Adrenal gland (tissue), 5 donors: ENCODE measurements at regions not wholly inside any gene's neighbourhood (a gene's known extent, or its start where the extent isn't known, plus 50 kb on each side); places are given as distances from the start of the nearest gene placed in this dataset.
"Not testable (repeated sequence)": the region's sequence is repeated elsewhere in the genome, so short reads cannot be mapped to it uniquely, and the experiment has no call there.

Experiments used
- CTCF ChIP-seq, 6 experiments: fragments of 450-650 bp in 4 of 6; fragments of 200-600 bp in 2 of 6; sonication (generic) in 1 of 6; IDR thresholded peaks; 1 replicate in 5 of 6; 2 replicates in 1 of 6; pipeline versions ENCODE4 v1.5.1 to v1.8.0; 2016 to 2021; ENCODE audit warnings: antibody characterized with exemption in 6 of 6, mild to moderate bottlenecking in 2 of 6, moderate library complexity in 1 of 6
- POLR2A ChIP-seq, 2 donors: fragments of 450-650 bp; IDR thresholded peaks; one replicate each; pipeline ENCODE4 v1.6.1; 2017; ENCODE audit warnings: antibody characterized with exemption in 2 of 2, mild to moderate bottlenecking in 2 of 2, moderate library complexity in 1 of 2
- donor health status: DM: no; HTN: no; CAD: no.

- not testable (repeated sequence) for TF ChIP-seq CTCF, POLR2A (IDR thresholded peaks at IDR 0.05)
Observed at GRCh38 chr13:97544971-97545499, 111.1 kb downstream of the RAP2A start.
